Ovary (tissue), 7 donors: ENCODE measurements at regions not wholly inside any gene's neighbourhood (a gene's known extent, or its start where the extent isn't known, plus 50 kb on each side); places are given as distances from the start of the nearest gene placed in this dataset.

Experiments
- DNase-seq, 5 donors: peaks; one replicate each; pipeline ENCODE4 v3.0.0-alpha.2; 2019 to 2020
- H3K27ac ChIP-seq, 2 donors: fragments of 200-600 bp; one replicate each; pipeline versions ENCODE4 v1.5.1 to v1.8.0; 2019 to 2022
- H3K27me3 ChIP-seq: fragments of 200-600 bp; one replicate; pipeline ENCODE4 v1.8.0; 2022
- H3K36me3 ChIP-seq: fragments of 200-600 bp; sonication (generic); one replicate; pipeline ENCODE4 v1.5.1; 2019
- H3K4me1 ChIP-seq: one replicate; pipeline ENCODE4 v1.8.1; 2013; ENCODE audit warnings: mild to moderate bottlenecking, moderate library complexity; ENCODE audit not compliant: insufficient read depth
- H3K4me3 ChIP-seq: fragments of 200-600 bp; sonication (generic); one replicate; pipeline ENCODE4 v1.5.1; 2017
- H3K9me3 ChIP-seq, 2 donors: fragments of 200-600 bp in 1 of 2; sonication (generic) in 1 of 2; one replicate each; pipeline versions ENCODE4 v1.5.1 to v1.8.1; 2013 to 2019; ENCODE audit warnings: mild to moderate bottlenecking in 1 of 2, moderate library complexity in 1 of 2
- EP300 ChIP-seq: sonication (generic); formaldehyde crosslinking; IDR thresholded peaks from one replicate; pipeline ENCODE4 v1.6.1; 2017; ENCODE audit warnings: antibody characterized with exemption
- POLR2A ChIP-seq: fragments of 450-650 bp; IDR thresholded peaks from one replicate; pipeline ENCODE4 v1.6.1; 2017; ENCODE audit warnings: antibody characterized with exemption, mild to moderate bottlenecking, moderate library complexity
- WGBS, 3 donors: extraction: QIAGEN DNeasy Blood & Tissue Kit in 1 of 3; methylation state at CpG; one replicate each; pipeline versions ENCODE4 v1.1.5 to v1.1.7; 2013 to 2017; 5-methylcytosine and 5-hydroxymethylcytosine counted together
- intact Hi-C, 4 donors: fragments of 100-400 bp; cut with DNase I; formaldehyde crosslinking; loops; one replicate each; pipeline versions ENCODE4 v1.11.0 to v1.15.1; 2022 to 2023
- TF ChIP-seq, protein P1 (sequence below), 3 donors: fragments of 450-650 bp in 2 of 3; fragments of 200-600 bp in 1 of 3; IDR thresholded peaks; one replicate each; pipeline versions ENCODE4 v1.5.1 to v1.8.0; 2016 to 2022; ENCODE audit warnings: antibody characterized with exemption in 3 of 3, mild to moderate bottlenecking in 1 of 3
- donor health status: DM: no; HTN: no; CAD: no; lungs with moderate emphysema.
- donor health status: DM: no; HTN: no; CAD: no.
- donor health status: Bipolar disorder and iron deficiency.
- donor health status: DM: no; HTN: no; CAD: no.
- donor health status: DM: yes; HTN: yes; CAD: no.

DNA sequence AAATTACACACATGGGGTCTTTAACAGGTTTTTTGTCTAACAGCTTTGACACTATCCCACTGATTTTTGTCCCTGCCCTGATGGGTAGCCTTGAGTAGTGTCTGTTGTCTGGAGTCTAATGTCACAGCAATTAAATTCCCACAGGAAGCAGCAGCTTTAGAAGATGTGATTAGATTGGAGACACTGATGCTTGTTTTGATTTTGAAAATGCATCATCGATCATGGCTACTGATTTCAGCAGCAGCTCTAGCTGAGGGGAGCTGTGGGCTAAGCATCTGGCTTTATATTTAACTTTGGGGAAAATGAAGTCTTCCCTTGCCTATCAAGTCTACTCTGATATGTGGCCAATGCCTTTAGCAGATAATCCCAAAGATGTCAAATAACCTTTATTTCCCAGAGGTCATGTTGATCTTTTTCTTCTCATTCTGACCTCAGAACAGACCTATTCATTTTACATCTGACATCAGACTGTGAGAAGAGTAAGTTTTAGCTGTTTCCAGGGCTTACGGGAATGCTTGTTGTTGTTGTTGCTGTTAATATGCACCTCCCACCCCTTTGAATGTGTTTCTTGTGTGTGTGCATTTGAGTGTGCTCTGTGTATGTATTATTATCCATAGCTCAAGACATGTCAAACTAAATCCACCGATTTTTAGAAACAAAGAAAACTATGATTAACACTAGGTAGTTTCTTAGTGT, 704.9 kb upstream of the NUDT12 start:
- Histone ChIP-seq H3K27me3 (no peaks in the 10 kb centered on the region), H3K36me3 (no peaks in the 10 kb centered on the region), H3K27ac (no peak overlapping the region), H3K4me3 (no peak overlapping the region), H3K9me3 (no peaks in the 10 kb centered on the region), H3K4me1 (peaks cover 1% of the 10 kb centered on the region)
- no peak for TF ChIP-seq EP300
- TF ChIP-seq, protein P1, sequence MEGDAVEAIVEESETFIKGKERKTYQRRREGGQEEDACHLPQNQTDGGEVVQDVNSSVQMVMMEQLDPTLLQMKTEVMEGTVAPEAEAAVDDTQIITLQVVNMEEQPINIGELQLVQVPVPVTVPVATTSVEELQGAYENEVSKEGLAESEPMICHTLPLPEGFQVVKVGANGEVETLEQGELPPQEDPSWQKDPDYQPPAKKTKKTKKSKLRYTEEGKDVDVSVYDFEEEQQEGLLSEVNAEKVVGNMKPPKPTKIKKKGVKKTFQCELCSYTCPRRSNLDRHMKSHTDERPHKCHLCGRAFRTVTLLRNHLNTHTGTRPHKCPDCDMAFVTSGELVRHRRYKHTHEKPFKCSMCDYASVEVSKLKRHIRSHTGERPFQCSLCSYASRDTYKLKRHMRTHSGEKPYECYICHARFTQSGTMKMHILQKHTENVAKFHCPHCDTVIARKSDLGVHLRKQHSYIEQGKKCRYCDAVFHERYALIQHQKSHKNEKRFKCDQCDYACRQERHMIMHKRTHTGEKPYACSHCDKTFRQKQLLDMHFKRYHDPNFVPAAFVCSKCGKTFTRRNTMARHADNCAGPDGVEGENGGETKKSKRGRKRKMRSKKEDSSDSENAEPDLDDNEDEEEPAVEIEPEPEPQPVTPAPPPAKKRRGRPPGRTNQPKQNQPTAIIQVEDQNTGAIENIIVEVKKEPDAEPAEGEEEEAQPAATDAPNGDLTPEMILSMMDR (IDR thresholded peaks at IDR 0.05) = no peak
- no peak for TF ChIP-seq POLR2A
- WGBS, 3 donors = 54 to 61% (median 57%) methylated on average over 3 of the region's 3 CpGs
- DNase-seq = no peak
- intact Hi-C loops = no loop called here

DNA sequence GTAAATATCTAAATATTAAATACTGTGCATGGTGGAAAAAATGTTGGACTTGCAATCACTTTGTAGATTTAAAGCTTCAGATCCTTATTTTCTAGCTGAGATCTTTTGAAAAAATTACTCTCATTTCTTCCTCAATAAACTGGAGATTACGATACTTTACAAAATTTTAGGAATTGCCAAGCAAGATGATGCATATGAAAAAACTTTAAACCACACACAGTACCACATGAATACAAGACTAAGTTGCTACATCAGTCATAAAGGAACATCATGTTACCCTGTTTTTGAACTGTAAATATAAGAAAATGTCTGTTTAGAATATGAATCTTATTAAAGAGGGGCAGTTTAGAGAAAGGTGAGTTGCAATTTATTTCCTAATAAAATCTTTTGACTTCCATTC, 703.6 kb upstream of the NUDT12 start:
- Histone ChIP-seq H3K4me3 (no peak overlapping the region), H3K27me3 (no peaks in the 10 kb centered on the region), H3K36me3 (no peaks in the 10 kb centered on the region), H3K27ac (no peak overlapping the region), H3K9me3 (no peaks in the 10 kb centered on the region), H3K4me1 (peaks cover 1% of the 10 kb centered on the region)
- intact Hi-C loops = no loop called here
- no peak for DNase-seq
- 72 to 84% (median 73%) methylated on average over 1 of the region's 1 CpG for whole genome bisulfite sequencing, 3 donors
- TF ChIP-seq, protein P1 (IDR thresholded peaks at IDR 0.05) = no peak
- no peak for TF ChIP-seq POLR2A
- TF ChIP-seq EP300 = no peak

DNA sequence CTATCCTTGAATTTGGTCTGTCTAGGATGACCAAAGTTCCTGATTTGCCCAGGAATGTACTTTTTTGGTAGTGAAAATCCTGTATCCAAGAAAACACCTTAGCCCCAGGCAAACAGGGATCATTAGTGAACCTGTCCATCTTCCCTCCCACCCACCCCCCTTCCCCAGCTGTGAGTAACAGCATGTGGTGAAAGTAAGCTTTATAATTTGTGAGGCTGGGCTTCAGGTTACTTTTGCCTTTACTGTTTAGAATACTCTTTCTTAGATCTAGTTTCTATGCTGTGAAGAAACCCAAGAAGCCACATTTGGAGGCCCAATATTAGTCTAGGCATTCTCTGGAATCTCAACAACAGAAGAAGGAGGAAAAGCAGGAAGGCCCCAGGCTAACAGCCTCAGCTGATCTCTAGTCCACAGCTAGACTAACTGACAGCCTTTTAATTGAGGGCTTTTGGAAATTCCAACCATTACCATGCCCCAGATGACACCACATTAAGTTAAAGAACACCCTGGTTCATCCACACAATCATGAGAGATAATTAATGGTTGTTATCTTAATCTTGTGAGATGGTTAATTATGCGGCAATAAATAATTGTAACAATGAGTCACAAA, 703.0 kb upstream of the NUDT12 start:
- intact Hi-C loops = no loop called here
- no peak for DNase-seq
- Histone ChIP-seq H3K27me3 (no peaks in the 10 kb centered on the region), H3K36me3 (no peaks in the 10 kb centered on the region), H3K4me1 (peaks cover 1% of the 10 kb centered on the region), H3K9me3 (no peaks in the 10 kb centered on the region), H3K4me3 (no peak overlapping the region), H3K27ac (no peak overlapping the region)
- 77 to 94% (median 88%) methylated on average over 1 of the region's 1 CpG for WGBS, 3 donors
- TF ChIP-seq, protein P1 (IDR thresholded peaks at IDR 0.05) = no peak
- no peak for TF ChIP-seq EP300
- no peak for TF ChIP-seq POLR2A

DNA sequence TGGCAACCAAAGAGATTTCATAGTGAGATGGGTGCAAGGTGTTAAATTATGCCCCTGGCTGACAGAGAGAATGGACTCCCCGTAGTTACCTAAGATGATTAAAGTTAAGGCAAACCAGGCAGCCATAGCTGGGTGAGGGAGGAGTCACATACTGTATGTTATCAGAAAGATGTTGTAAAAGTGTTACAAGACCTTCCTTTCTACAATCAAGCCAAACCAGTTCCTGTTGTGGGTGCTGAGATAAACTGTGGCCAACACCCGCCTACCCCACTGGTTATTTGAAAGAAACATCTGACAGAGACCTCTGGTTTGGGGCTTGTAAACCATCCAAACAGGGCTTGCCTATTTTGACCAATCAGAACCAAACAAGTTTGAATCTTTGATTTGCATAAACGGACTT, 684.7 kb upstream of the NUDT12 start:
- intact Hi-C loops = no loop called here
- DNase-seq = no peak
- TF ChIP-seq, protein P1 (IDR thresholded peaks at IDR 0.05) = no peak
- TF ChIP-seq POLR2A = no peak
- TF ChIP-seq EP300 = no peak
- H3K36me3 ChIP-seq = no peaks in the 10 kb centered on the region
- no peaks in the 10 kb centered on the region for H3K9me3 ChIP-seq
- no peak overlapping the region for H3K27ac ChIP-seq
- no peaks in the 10 kb centered on the region for H3K4me1 ChIP-seq
- H3K4me3 ChIP-seq = no peak overlapping the region
- WGBS, 3 donors = 79 to 89% (median 80%) methylated on average over 3 of the region's 3 CpGs
- no peaks in the 10 kb centered on the region for H3K27me3 ChIP-seq
